ENCODE measurements at regions not wholly inside any gene's neighbourhood (a gene's known extent, or its start where the extent isn't known, plus 50 kb on each side); places are given as distances from the start of the nearest gene placed in this dataset.

DNA sequence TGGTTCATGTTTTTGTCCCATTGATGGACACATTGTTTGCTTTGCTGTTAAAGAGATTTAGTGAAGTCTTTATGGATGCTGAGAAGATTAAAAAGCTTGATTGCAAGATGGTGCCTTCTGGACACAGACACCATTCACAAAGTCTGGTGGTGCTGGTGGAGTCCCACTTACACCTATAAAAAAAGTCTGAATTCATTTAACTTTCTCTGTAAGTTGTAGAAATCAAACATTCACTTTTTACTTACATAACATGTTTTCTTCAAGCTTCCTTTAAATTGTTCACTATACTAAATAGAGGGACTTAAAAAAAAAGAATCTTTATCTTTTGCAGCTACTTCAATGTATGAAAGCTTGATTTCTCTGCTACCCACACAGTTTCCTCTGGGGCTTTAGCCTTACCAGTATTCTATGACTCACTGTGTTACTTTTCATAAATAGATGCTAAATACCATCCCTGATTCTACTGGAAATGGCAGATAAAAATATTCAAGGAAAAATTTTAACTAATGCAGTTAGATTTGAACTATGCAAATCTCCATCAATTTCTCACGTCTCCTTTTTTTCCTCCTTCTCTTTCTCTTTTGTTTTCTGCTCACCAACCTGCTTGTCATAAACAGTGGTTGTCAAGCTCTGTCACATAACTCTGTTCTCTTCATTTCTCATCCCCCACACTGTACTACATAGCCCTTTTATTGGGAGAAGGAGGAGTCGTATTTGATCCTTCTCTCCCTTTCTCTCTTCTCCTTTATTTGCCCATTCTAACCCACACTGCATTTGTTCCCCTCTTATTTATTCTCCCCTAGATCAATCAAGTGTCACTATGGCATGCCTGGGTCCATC lies 89.7 kb downstream of the FAM76B start:
- BruUV-seq (replicated peaks) = no TSS peak
- no peak overlapping the region for H3K27ac ChIP-seq (ENCODE audit: low read depth, low read length)
- intact Hi-C loops (cut with micrococcal nuclease) = no loop called here
- no peaks in the 10 kb centered on the region for H3K9me2 ChIP-seq (ENCODE audit: insufficient read depth)
- peaks cover 22% of the 10 kb centered on the region for H3K27me3 ChIP-seq (ENCODE audit: insufficient read depth, low read length)
- TF ChIP-seq ZNF274 (IDR thresholded peaks at IDR 0.05; ENCODE audit: low read depth, low read length) (no peak), SP1 (IDR thresholded peaks at IDR 0.05; ENCODE audit: low read depth) (no peak), TCF7L2 (IDR thresholded peaks at IDR 0.05; ENCODE audit: borderline replicate concordance, extremely low read depth, insufficient read depth, insufficient read length) (no peak), SIN3A (IDR thresholded peaks at IDR 0.05; ENCODE audit: low read depth) (no peak), CEBPB (IDR thresholded peaks at IDR 0.05; ENCODE audit: low read depth) (no peak), ELF1 (IDR thresholded peaks at IDR 0.05; ENCODE audit: borderline replicate concordance, low read depth) (no peak), SRF (IDR thresholded peaks at IDR 0.05; ENCODE audit: low read depth) (no peak), ZBTB33 (IDR thresholded peaks at IDR 0.05; ENCODE audit: extremely low read depth, insufficient replicate concordance, low read length) (no peak), EZH2 (IDR thresholded peaks at IDR 0.05) (no peak), POLR2AphosphoS5 (IDR thresholded peaks at IDR 0.05; ENCODE audit: low read depth, low read length) (no peak), POLR2A (IDR thresholded peaks at IDR 0.05; ENCODE audit: borderline replicate concordance, extremely low read depth, insufficient read depth, insufficient read length) (no peak), EZH2phosphoT487 (IDR thresholded peaks at IDR 0.05; ENCODE audit: borderline replicate concordance) (no peak)
- no peaks in the 10 kb centered on the region for H3K9me3 ChIP-seq (ENCODE audit: control insufficient read depth in 1 of 2, insufficient read depth in 1 of 2, low read depth in 1 of 2, low read length in 2 of 2)
- ChIA-PET CTCF (interaction anchor here (1.6 kb wide), 1 partner anchor 548 kb away, joined by 5 read pairs; no protein-coding TSS in a partner anchor), RAD21 (ENCODE audit: low non-redundant PET in 1 of 2, low total read pairs in 2 of 2, uncharacterized antibody in 2 of 2, unreplicated experiment in 2 of 2) (no interaction called here), POLR2A (interaction anchor here (1.6 kb wide), 1 partner anchor 10 kb away, joined by 3 read pairs; no protein-coding TSS in a partner anchor)
- no peak overlapping the region for H3K4me2 ChIP-seq (ENCODE audit: low read length)
- no peaks in the 10 kb centered on the region for H3K79me2 ChIP-seq (ENCODE audit: insufficient read depth, low read length)
- no peaks in the 10 kb centered on the region for H3K4me1 ChIP-seq (ENCODE audit: control insufficient read depth in 1 of 2, insufficient read depth in 2 of 2, low read length in 2 of 2)
- DNase-seq (ENCODE audit: low read depth, low spot score) = no peak
- H3K9ac ChIP-seq (ENCODE audit: low read length) = no peak overlapping the region
- no peak overlapping the region for H2AFZ ChIP-seq (ENCODE audit: low read depth, low read length, poor library complexity, severe bottlenecking)
- no peak for ATAC-seq
- no peak overlapping the region for H3K4me3 ChIP-seq (replicated peaks in 1 of 2; ENCODE audit: low read depth in 1 of 2, low read length in 2 of 2)
- H4K20me1 ChIP-seq (ENCODE audit: insufficient read depth) = no peaks in the 10 kb centered on the region
- H3K36me3 ChIP-seq (ENCODE audit: control insufficient read depth in 1 of 2, insufficient read depth in 2 of 2, low read length in 2 of 2) = no peaks in the 10 kb centered on the region

Data from HCT116 (cell line).